ENCODE measurements at regions not wholly inside any gene's neighbourhood (a gene's known extent, or its start where the extent isn't known, plus 50 kb on each side); places are given as distances from the start of the nearest gene placed in this dataset.

GRCh38 chr1:95407131-95407885 lies 173.3 kb downstream of the RWDD3 start:
- ATAC-seq (ENCODE audit: low read depth) (no peak), DNase-seq (ENCODE audit: low spot score) (no peak)
- Histone ChIP-seq H3K27me3 (ENCODE audit: insufficient read depth, poor library complexity, severe bottlenecking) (peaks cover 18% of the 10 kb centered on the region), H3K27ac (ENCODE audit: poor library complexity, severe bottlenecking) (no peak overlapping the region), H3K36me3 (ENCODE audit: low read depth) (no peaks in the 10 kb centered on the region), H3K4me3 (ENCODE audit: severe bottlenecking) (no peak overlapping the region), H3K4me1 (ENCODE audit: insufficient read depth, poor library complexity, severe bottlenecking) (no peaks in the 10 kb centered on the region), H3K9me3 (ENCODE audit: severe bottlenecking) (no peaks in the 10 kb centered on the region)
- TF ChIP-seq, protein P1, sequence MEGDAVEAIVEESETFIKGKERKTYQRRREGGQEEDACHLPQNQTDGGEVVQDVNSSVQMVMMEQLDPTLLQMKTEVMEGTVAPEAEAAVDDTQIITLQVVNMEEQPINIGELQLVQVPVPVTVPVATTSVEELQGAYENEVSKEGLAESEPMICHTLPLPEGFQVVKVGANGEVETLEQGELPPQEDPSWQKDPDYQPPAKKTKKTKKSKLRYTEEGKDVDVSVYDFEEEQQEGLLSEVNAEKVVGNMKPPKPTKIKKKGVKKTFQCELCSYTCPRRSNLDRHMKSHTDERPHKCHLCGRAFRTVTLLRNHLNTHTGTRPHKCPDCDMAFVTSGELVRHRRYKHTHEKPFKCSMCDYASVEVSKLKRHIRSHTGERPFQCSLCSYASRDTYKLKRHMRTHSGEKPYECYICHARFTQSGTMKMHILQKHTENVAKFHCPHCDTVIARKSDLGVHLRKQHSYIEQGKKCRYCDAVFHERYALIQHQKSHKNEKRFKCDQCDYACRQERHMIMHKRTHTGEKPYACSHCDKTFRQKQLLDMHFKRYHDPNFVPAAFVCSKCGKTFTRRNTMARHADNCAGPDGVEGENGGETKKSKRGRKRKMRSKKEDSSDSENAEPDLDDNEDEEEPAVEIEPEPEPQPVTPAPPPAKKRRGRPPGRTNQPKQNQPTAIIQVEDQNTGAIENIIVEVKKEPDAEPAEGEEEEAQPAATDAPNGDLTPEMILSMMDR (IDR thresholded peaks at IDR 0.05; ENCODE audit: poor library complexity, severe bottlenecking), result no peak

DNA sequence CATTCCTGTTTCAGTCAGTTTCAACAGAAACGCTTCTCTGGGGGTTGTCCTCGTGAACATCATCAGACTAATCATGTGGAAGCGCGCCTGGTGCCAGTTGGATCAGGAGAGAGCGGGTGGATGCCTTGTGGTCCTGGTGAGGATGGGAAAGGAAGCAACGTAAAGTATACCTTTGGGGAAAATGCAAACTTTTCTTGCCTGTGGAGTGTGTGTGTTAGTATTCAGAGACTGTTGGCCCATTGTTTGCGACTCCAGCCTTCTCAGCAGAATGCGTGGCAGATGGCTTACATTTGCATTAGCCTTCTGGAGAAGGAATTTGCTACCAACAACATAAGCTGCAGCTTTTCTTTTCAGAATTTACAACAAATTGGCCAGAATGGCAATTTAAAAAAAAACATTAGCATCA lies 173.9 kb downstream of the RWDD3 start:
- H3K4me3 ChIP-seq (ENCODE audit: severe bottlenecking), result no peak overlapping the region
- no peaks in the 10 kb centered on the region for H3K36me3 ChIP-seq (ENCODE audit: low read depth)
- no peaks in the 10 kb centered on the region for H3K4me1 ChIP-seq (ENCODE audit: insufficient read depth, poor library complexity, severe bottlenecking)
- no peaks in the 10 kb centered on the region for H3K9me3 ChIP-seq (ENCODE audit: severe bottlenecking)
- TF ChIP-seq, protein P1 (IDR thresholded peaks at IDR 0.05; ENCODE audit: poor library complexity, severe bottlenecking), result no peak
- ATAC-seq (ENCODE audit: low read depth) (no peak), DNase-seq (ENCODE audit: low spot score) (no peak)
- no peak overlapping the region for H3K27ac ChIP-seq (ENCODE audit: poor library complexity, severe bottlenecking)
- H3K27me3 ChIP-seq (ENCODE audit: insufficient read depth, poor library complexity, severe bottlenecking), result peaks cover 18% of the 10 kb centered on the region

- Histone ChIP-seq H3K27me3 (ENCODE audit: insufficient read depth, poor library complexity, severe bottlenecking) (peaks cover 18% of the 10 kb centered on the region), H3K9me3 (ENCODE audit: severe bottlenecking) (no peaks in the 10 kb centered on the region), H3K36me3 (ENCODE audit: low read depth) (no peaks in the 10 kb centered on the region), H3K4me3 (ENCODE audit: severe bottlenecking) (no peak overlapping the region), H3K4me1 (ENCODE audit: insufficient read depth, poor library complexity, severe bottlenecking) (no peaks in the 10 kb centered on the region), H3K27ac (ENCODE audit: poor library complexity, severe bottlenecking) (no peak overlapping the region)
- ATAC-seq (ENCODE audit: low read depth) (no peak), DNase-seq (ENCODE audit: low spot score) (no peak)
- TF ChIP-seq, protein P1 (IDR thresholded peaks at IDR 0.05; ENCODE audit: poor library complexity, severe bottlenecking), result no peak
These were observed 174.6 kb downstream of the RWDD3 start for GRCh38 chr1:95408507-95409136.

- H3K36me3 ChIP-seq (ENCODE audit: low read depth), result no peaks in the 10 kb centered on the region
- TF ChIP-seq, protein P1 (IDR thresholded peaks at IDR 0.05; ENCODE audit: poor library complexity, severe bottlenecking), result no peak
- ATAC-seq (ENCODE audit: low read depth), result no peak
- H3K27ac ChIP-seq (ENCODE audit: poor library complexity, severe bottlenecking), result no peak overlapping the region
- H3K4me3 ChIP-seq (ENCODE audit: severe bottlenecking), result no peak overlapping the region
- peaks cover 18% of the 10 kb centered on the region for H3K27me3 ChIP-seq (ENCODE audit: insufficient read depth, poor library complexity, severe bottlenecking)
- H3K4me1 ChIP-seq (ENCODE audit: insufficient read depth, poor library complexity, severe bottlenecking), result no peaks in the 10 kb centered on the region
- no peak for DNase-seq (ENCODE audit: low spot score)
- no peaks in the 10 kb centered on the region for H3K9me3 ChIP-seq (ENCODE audit: severe bottlenecking)
These were observed 175.3 kb downstream of the RWDD3 start for GRCh38 chr1:95409276-95409675.

- H3K27me3 ChIP-seq (ENCODE audit: insufficient read depth, poor library complexity, severe bottlenecking), result peaks cover 18% of the 10 kb centered on the region
- ATAC-seq (ENCODE audit: low read depth), result no peak
- TF ChIP-seq, protein P1 (IDR thresholded peaks at IDR 0.05; ENCODE audit: poor library complexity, severe bottlenecking), result no peak
These were observed 175.9 kb downstream of the RWDD3 start for GRCh38 chr1:95409901-95410300.

More at GRCh38 chr1:95409901-95410300, 175.9 kb downstream of the RWDD3 start:
- H3K9me3 ChIP-seq (ENCODE audit: severe bottlenecking), result no peaks in the 10 kb centered on the region
- H3K27ac ChIP-seq (ENCODE audit: poor library complexity, severe bottlenecking), result no peak overlapping the region
- no peak for DNase-seq (ENCODE audit: low spot score)
- H3K4me1 ChIP-seq (ENCODE audit: insufficient read depth, poor library complexity, severe bottlenecking), result no peaks in the 10 kb centered on the region
- H3K4me3 ChIP-seq (ENCODE audit: severe bottlenecking), result no peak overlapping the region
- H3K36me3 ChIP-seq (ENCODE audit: low read depth), result no peaks in the 10 kb centered on the region
